SK-N-SH (cell line): ENCODE measurements at regions not wholly inside any gene's neighbourhood (a gene's known extent, or its start where the extent isn't known, plus 50 kb on each side); places are given as distances from the start of the nearest gene placed in this dataset.
A peak's percentile ranks its signal among the peaks of the same experiment; 100 is the strongest.

Experiments
- CTCF ChIA-PET: fragments of 300-600, 350-600 bp; formaldehyde crosslinking; extraction: SDS; loops from one replicate; lab custom pipeline; 2021; lab: Yijun Ruan, JAX
- POLR2A ChIA-PET: fragments of 350-600 bp; sonication (Branson Sonifier 250); formaldehyde crosslinking; extraction: SDS; loops from one replicate; lab custom pipeline; 2020; ENCODE audit warnings: antibody characterized with exemption, inconsistent platforms; lab: Yijun Ruan, JAX
- DNase-seq: peaks from one replicate; pipeline ENCODE4 v3.0.0; 2012
- H2AFZ ChIP-seq: fragments of 200-600 bp; sonication (generic); 2 replicates; pipeline ENCODE4 v1.8.1; 2016; ENCODE audit warnings: antibody characterized with exemption, mild to moderate bottlenecking, low read depth
- H3F3A ChIP-seq: fragments of 200-600 bp; sonication (generic); replicated peaks from 2 replicates; pipeline ENCODE3; 2016; ENCODE audit warnings: antibody characterized with exemption, mild to moderate bottlenecking; ENCODE audit not compliant: insufficient read depth
- H3K27ac ChIP-seq, 2 experiments: fragments of 200-500 bp in 1 of 2; fragments of 200-600 bp in 1 of 2; sonication (Bioruptor generic) in 1 of 2; sonication (generic), shearing (Covaris generic) in 1 of 2; 2 replicates each; pipeline versions ENCODE4 v1.5.1 to v1.6.1; 2014 to 2016; ENCODE audit warnings: low read depth in 2 of 2, inconsistent platforms in 1 of 2, low read length in 1 of 2, mild to moderate bottlenecking in 1 of 2, mixed read lengths in 1 of 2
- H3K27me3 ChIP-seq: fragments of 200-600 bp; sonication (generic), shearing (Covaris generic); 2 replicates; pipeline ENCODE4 v1.6.1; 2016; ENCODE audit warnings: mixed run types; ENCODE audit not compliant: insufficient read depth
- H3K36me3 ChIP-seq, 2 experiments: fragments of 200-500 bp in 1 of 2; fragments of 200-600 bp in 1 of 2; sonication (Bioruptor generic) in 1 of 2; sonication (generic) in 1 of 2; replicated peaks in 1 of 2; 2 replicates each; pipeline versions ENCODE3 to v1.5.1; 2014 to 2016; ENCODE audit warnings: low read length in 1 of 2, mild to moderate bottlenecking in 1 of 2; ENCODE audit not compliant: insufficient read depth in 2 of 2, control insufficient read depth in 1 of 2
- H3K4me1 ChIP-seq, 2 experiments: fragments of 200-500 bp in 1 of 2; fragments of 200-600 bp in 1 of 2; sonication (Bioruptor generic) in 1 of 2; sonication (generic), shearing (Covaris generic) in 1 of 2; 2 replicates each; pipeline versions ENCODE4 v1.5.1 to v1.6.1; 2014 to 2016; ENCODE audit warnings: low read depth in 1 of 2, low read length in 1 of 2, mixed run types in 1 of 2; ENCODE audit not compliant: insufficient read depth in 2 of 2, control insufficient read depth in 1 of 2
- H3K4me2 ChIP-seq: fragments of 200-600 bp; sonication (generic), shearing (Covaris generic); 2 replicates; pipeline ENCODE4 v1.6.1; 2017; ENCODE audit warnings: mixed run types
- H3K4me3 ChIP-seq, 2 experiments: fragments of 200-500 bp in 1 of 2; fragments of 200-600 bp in 1 of 2; sonication (Bioruptor generic) in 1 of 2; sonication (generic), shearing (Covaris generic) in 1 of 2; 2 replicates each; pipeline versions ENCODE4 v1.5.1 to v1.8.1; 2014 to 2016; ENCODE audit warnings: low read depth in 2 of 2, inconsistent platforms in 1 of 2, low read length in 1 of 2, mild to moderate bottlenecking in 1 of 2, mixed read lengths in 1 of 2, moderate library complexity in 1 of 2
- H3K79me2 ChIP-seq: fragments of 200-600 bp; sonication (generic); 2 replicates; pipeline ENCODE4 v1.8.1; 2017; ENCODE audit warnings: mild to moderate bottlenecking; ENCODE audit not compliant: insufficient read depth
- H3K9ac ChIP-seq: fragments of 200-600 bp; sonication (generic); 2 replicates; pipeline ENCODE4 v1.6.1; 2017; ENCODE audit warnings: mixed run types
- H3K9me2 ChIP-seq: fragments of 200-600 bp; sonication (generic); 2 replicates; pipeline ENCODE4 v1.6.1; 2017; ENCODE audit warnings: mixed run types
- H3K9me3 ChIP-seq: fragments of 200-600 bp; sonication (generic); 2 replicates; pipeline ENCODE4 v1.6.1; 2017; ENCODE audit warnings: mixed run types, mild to moderate bottlenecking, moderate library complexity
- H4K20me1 ChIP-seq: fragments of 200-600 bp; sonication (generic); 2 replicates; pipeline ENCODE4 v1.6.1; 2017; ENCODE audit warnings: mild to moderate bottlenecking, mixed run types; ENCODE audit not compliant: insufficient read depth
- EP300 ChIP-seq, 2 experiments: IDR thresholded peaks; 2 replicates each; pipeline versions ENCODE4 v1.4.0 to v1.6.1; 2012; ENCODE audit warnings: borderline replicate concordance in 1 of 2, low read depth in 1 of 2, low read length in 1 of 2
- FOXJ3 ChIP-seq: sonication (generic); formaldehyde crosslinking; IDR thresholded peaks from 2 replicates; pipeline ENCODE4 v1.5.1; 2020; ENCODE audit warnings: mild to moderate bottlenecking, missing genetic modification reagents
- FOXM1 ChIP-seq: IDR thresholded peaks from 2 replicates; pipeline ENCODE4 v1.4.0; 2012; ENCODE audit warnings: low read depth, mild to moderate bottlenecking
- GABPA ChIP-seq: IDR thresholded peaks from 2 replicates; pipeline ENCODE4 v1.4.0; 2012; ENCODE audit warnings: low read depth, mild to moderate bottlenecking
- GATA2 ChIP-seq: sonication (generic); formaldehyde crosslinking; IDR thresholded peaks from 2 replicates; pipeline ENCODE4 v1.5.0; 2020; ENCODE audit warnings: mild to moderate bottlenecking, missing genetic modification reagents
- MAX ChIP-seq: IDR thresholded peaks from 2 replicates; pipeline ENCODE4 v1.4.0; 2012; ENCODE audit warnings: low read depth
- MEF2A ChIP-seq: IDR thresholded peaks from 2 replicates; pipeline ENCODE4 v1.4.0; 2012; ENCODE audit warnings: low read depth, borderline replicate concordance
- MXI1 ChIP-seq: IDR thresholded peaks from 2 replicates; pipeline ENCODE4 v1.6.1; 2012; ENCODE audit warnings: mild to moderate bottlenecking, low read depth, low read length, improper control_type of control experiment
- SIN3A ChIP-seq: IDR thresholded peaks from 2 replicates; pipeline ENCODE4 v1.6.1; 2012; ENCODE audit warnings: low read depth, mild to moderate bottlenecking, low read length, moderate library complexity, borderline replicate concordance
- SMC3 ChIP-seq: IDR thresholded peaks from 2 replicates; pipeline ENCODE4 v1.6.1; 2012; ENCODE audit warnings: low read depth, low read length, improper control_type of control experiment
- TEAD4 ChIP-seq: IDR thresholded peaks from 2 replicates; pipeline ENCODE4 v1.4.0; 2012; ENCODE audit warnings: mild to moderate bottlenecking, borderline replicate concordance; ENCODE audit not compliant: insufficient read depth
- YY1 ChIP-seq: IDR thresholded peaks from 2 replicates; pipeline ENCODE4 v1.4.0; 2012; ENCODE audit warnings: low read depth, mild to moderate bottlenecking
- WGBS: methylation state at CpG from one replicate; pipeline ENCODE4 v1.1.6; 2017; ENCODE audit warnings: low lambda C conversion rate; 5-methylcytosine and 5-hydroxymethylcytosine counted together
- TF ChIP-seq, protein P1 (sequence below): fragments of 150-350 bp; IDR thresholded peaks from 2 replicates; pipeline ENCODE4 v1.6.1; 2017; ENCODE audit warnings: antibody characterized with exemption, low read length, low read depth, borderline replicate concordance
- TF ChIP-seq, protein P2 (sequence below): IDR thresholded peaks from 2 replicates; pipeline ENCODE4 v1.4.0; 2012; ENCODE audit warnings: low read depth, borderline replicate concordance
- TF ChIP-seq, protein P3 (sequence below): IDR thresholded peaks from 2 replicates; pipeline ENCODE4 v1.4.0; 2012; ENCODE audit warnings: low read depth, borderline replicate concordance

DNA sequence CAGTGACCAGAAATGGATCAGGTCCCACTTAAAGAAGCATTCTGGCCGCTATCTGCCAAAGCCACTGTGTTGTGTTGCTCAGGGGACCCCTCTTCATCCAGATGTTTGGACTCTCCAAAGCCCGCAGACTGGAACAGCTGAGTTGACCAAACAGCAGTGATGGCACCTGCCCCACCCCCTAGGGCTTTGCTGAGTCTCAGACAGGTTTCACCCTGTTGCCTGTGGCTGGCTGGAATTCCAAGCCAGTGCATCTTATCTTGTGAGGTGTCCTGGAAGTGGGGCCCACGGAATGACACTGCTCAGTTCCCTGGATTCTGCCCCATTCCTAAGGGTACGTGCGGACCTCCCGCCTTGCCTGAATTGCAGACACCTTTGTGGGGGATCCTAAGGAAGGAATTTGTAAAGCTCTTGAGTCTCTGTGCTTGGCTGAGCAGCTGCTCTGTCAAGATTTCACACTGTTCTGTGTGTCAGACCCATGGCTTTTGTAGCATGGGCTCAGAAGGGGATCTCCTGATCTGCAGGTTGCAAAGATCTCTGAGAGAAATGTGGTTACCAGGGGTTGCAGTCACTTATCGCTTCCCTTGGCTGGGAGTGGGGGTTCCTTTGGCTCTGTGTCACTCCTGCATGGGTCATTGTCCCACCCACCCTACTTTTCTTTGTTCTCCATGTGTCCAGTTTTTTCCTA lies 1707.9 kb upstream of the PCDH10 start:
- H3F3A ChIP-seq = no peaks in the 10 kb centered on the region
- H3K27ac ChIP-seq = no peak overlapping the region
- TF ChIP-seq MXI1 = no peak
- no peak for TF ChIP-seq MAX
- TF ChIP-seq FOXM1 = no peak
- TF ChIP-seq FOXJ3 (CRISPR knock-in tag) = no peak
- no peak for DNase-seq
- no peak overlapping the region for H3K4me3 ChIP-seq
- H3K27me3 ChIP-seq = no peaks in the 10 kb centered on the region
- no peaks in the 10 kb centered on the region for H3K9me3 ChIP-seq
- no peak overlapping the region for H3K4me2 ChIP-seq
- H3K4me1 ChIP-seq = no peaks in the 10 kb centered on the region
- no peaks in the 10 kb centered on the region for H3K79me2 ChIP-seq
- H3K9me2 ChIP-seq = no peaks in the 10 kb centered on the region
- no peaks in the 10 kb centered on the region for H4K20me1 ChIP-seq
- H2AFZ ChIP-seq = no peak overlapping the region
- 39% methylated on average over 6 of the region's 7 CpGs for WGBS
- no peaks in the 10 kb centered on the region for H3K36me3 ChIP-seq
- CTCF ChIA-PET = no interaction called here
- H3K9ac ChIP-seq = no peak overlapping the region
- POLR2A ChIA-PET = no interaction called here

DNA sequence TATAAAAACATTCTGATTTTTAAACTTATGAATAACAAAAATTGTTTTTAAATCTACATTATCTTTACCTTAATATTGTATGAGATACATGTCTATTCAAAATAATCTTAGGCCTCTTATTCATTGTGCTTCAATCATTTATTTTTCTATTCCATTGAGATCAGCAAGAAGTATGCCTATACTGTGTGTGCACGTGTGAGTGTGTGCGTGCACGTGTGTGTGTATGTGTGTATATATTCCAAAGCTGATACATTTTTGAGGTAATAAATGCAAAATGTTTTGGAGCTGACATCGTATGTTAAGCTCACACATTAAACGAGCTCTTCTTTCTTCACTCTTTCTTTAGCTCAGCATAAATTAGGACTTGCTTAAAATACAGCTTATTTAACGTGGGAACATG lies 1701.2 kb upstream of the PCDH10 start:
- DNase-seq = no peak

DNA sequence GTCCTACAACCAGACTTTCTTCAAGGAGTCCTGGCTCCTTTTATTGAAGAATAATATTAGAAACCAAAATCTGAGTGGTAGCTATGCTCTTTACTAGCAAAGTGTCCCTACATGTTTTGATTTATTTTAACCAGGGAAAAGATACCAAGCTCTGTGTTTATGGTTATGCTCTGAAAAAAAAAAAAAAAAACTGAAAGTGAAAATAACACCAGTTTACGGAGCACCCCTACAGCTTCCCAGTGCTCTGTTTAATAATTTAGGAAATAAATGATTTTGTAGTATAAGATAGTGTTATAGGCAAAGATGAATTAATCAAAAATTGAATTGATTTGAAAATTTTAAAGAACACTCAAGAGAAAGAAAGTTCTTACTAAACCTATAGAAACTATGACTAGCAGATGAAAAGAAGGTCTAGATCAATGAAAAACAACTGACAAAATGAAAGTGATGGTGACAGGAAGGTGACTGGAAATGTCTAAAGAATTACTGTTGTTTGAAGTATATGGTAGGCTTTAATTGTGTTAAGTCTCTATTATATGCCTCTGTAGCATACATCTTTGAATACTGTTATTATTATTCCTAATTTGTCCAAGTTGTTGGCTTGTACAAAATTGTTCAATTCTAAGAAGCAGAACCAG lies 1698.4 kb upstream of the PCDH10 start:
- CTCF ChIA-PET = no interaction called here
- DNase-seq = no peak
- Histone ChIP-seq H4K20me1 (no peaks in the 10 kb centered on the region), H3K27ac (no peak overlapping the region), H3F3A (no peaks in the 10 kb centered on the region), H3K4me2 (peak overlapping the region; percentile 8; the same call in 1 of the 2 replicates), H3K9me3 (no peaks in the 10 kb centered on the region), H2AFZ (no peak overlapping the region), H3K9me2 (no peaks in the 10 kb centered on the region), H3K4me3 (peak overlapping the region; percentile 17 to 19; a peak in 1 of 4 replicates), H3K4me1 (no peaks in the 10 kb centered on the region; a peak in 1 of 4 replicates), H3K79me2 (no peaks in the 10 kb centered on the region), H3K27me3 (no peaks in the 10 kb centered on the region), H3K9ac (no peak overlapping the region), H3K36me3 (no peaks in the 10 kb centered on the region)
- 11% methylated on average over 1 of the region's 1 CpG for WGBS
- POLR2A ChIA-PET = no interaction called here
- TF ChIP-seq, protein P1, sequence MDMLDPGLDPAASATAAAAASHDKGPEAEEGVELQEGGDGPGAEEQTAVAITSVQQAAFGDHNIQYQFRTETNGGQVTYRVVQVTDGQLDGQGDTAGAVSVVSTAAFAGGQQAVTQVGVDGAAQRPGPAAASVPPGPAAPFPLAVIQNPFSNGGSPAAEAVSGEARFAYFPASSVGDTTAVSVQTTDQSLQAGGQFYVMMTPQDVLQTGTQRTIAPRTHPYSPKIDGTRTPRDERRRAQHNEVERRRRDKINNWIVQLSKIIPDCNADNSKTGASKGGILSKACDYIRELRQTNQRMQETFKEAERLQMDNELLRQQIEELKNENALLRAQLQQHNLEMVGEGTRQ = no peak
- TF ChIP-seq MEF2A (no peak), EP300 (IDR thresholded peaks at IDR 0.05; ENCODE audit: borderline replicate concordance in 1 of 2, low read depth in 1 of 2, low read length in 1 of 2) (no peak), SIN3A (no peak), TEAD4 (no peak), YY1 (no peak), SMC3 (no peak), MAX (no peak), GABPA (no peak)
- TF ChIP-seq, protein P2, sequence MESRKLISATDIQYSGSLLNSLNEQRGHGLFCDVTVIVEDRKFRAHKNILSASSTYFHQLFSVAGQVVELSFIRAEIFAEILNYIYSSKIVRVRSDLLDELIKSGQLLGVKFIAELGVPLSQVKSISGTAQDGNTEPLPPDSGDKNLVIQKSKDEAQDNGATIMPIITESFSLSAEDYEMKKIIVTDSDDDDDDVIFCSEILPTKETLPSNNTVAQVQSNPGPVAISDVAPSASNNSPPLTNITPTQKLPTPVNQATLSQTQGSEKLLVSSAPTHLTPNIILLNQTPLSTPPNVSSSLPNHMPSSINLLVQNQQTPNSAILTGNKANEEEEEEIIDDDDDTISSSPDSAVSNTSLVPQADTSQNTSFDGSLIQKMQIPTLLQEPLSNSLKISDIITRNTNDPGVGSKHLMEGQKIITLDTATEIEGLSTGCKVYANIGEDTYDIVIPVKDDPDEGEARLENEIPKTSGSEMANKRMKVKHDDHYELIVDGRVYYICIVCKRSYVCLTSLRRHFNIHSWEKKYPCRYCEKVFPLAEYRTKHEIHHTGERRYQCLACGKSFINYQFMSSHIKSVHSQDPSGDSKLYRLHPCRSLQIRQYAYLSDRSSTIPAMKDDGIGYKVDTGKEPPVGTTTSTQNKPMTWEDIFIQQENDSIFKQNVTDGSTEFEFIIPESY = no peak

More for the DNA sequence above, 1701.2 kb upstream of the PCDH10 start:
- no peak overlapping the region for H3K9ac ChIP-seq
- no peaks in the 10 kb centered on the region for H3K27me3 ChIP-seq
- H3F3A ChIP-seq = no peaks in the 10 kb centered on the region
- H3K9me2 ChIP-seq = no peaks in the 10 kb centered on the region
- no peak overlapping the region for H3K4me2 ChIP-seq
- no peak overlapping the region for H2AFZ ChIP-seq
- H3K4me3 ChIP-seq = no peak overlapping the region
- no peaks in the 10 kb centered on the region for H3K9me3 ChIP-seq
- H3K27ac ChIP-seq = no peak overlapping the region
- no peaks in the 10 kb centered on the region for H3K36me3 ChIP-seq
- TF ChIP-seq GATA2 (CRISPR knock-in tag) (no peak), EP300 (IDR thresholded peaks at IDR 0.05; ENCODE audit: borderline replicate concordance in 1 of 2, low read depth in 1 of 2, low read length in 1 of 2) (no peak)
- TF ChIP-seq, protein P3, sequence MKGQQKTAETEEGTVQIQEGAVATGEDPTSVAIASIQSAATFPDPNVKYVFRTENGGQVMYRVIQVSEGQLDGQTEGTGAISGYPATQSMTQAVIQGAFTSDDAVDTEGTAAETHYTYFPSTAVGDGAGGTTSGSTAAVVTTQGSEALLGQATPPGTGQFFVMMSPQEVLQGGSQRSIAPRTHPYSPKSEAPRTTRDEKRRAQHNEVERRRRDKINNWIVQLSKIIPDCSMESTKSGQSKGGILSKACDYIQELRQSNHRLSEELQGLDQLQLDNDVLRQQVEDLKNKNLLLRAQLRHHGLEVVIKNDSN = no peak
- CTCF ChIA-PET = no interaction called here
- POLR2A ChIA-PET = no interaction called here
- 3% methylated on average over 6 of the region's 6 CpGs for WGBS
- H3K4me1 ChIP-seq = no peaks in the 10 kb centered on the region; a peak in 1 of 4 replicates
- no peaks in the 10 kb centered on the region for H4K20me1 ChIP-seq
- no peaks in the 10 kb centered on the region for H3K79me2 ChIP-seq
